GM12878 (cell line): ENCODE measurements at regions not wholly inside any gene's neighbourhood (a gene's known extent, or its start where the extent isn't known, plus 50 kb on each side); places are given as distances from the start of the nearest gene placed in this dataset.

Experiments
- ATAC-seq: fragments of 200-7000 bp; cut with Tn5 transposase; 3 replicates; pipeline ENCODE4 v1.9.1; 2020; ENCODE audit warnings: mild to moderate bottlenecking, moderate library complexity
- BruUV-seq: library from RNA; stranded (reverse); fragments of 400-500 nt; replicated peaks from 2 replicates; lab custom pipeline; 2021; lab: Mats Ljungman, UMichigan
- CTCF ChIA-PET: fragments of 300-600 bp; sonication (Branson Sonifier 250); formaldehyde crosslinking; extraction: SDS; loops from one replicate; lab custom pipeline; 2021; ENCODE audit warnings: inconsistent platforms; lab: Yijun Ruan, JAX
- POLR2A ChIA-PET: fragments of 350-600 bp; formaldehyde crosslinking; extraction: SDS; loops from one replicate; lab custom pipeline; 2021; ENCODE audit warnings: inconsistent platforms; lab: Charles Lee
- RAD21 ChIA-PET: fragments of 300-600 bp; sonication (Branson Sonifier 250); formaldehyde crosslinking; loops from one replicate; lab custom pipeline; 2023; ENCODE audit warnings: antibody characterized with exemption; ENCODE audit not compliant: unreplicated experiment; lab: Charles Lee
- SMC1A ChIA-PET: fragments of 300-600 bp; sonication (Branson Sonifier 250); formaldehyde crosslinking; loops from one replicate; lab custom pipeline; 2023; ENCODE audit not compliant: unreplicated experiment, uncharacterized antibody; lab: Charles Lee
- DNase-seq: peaks from one replicate; pipeline ENCODE4 v3.0.0-alpha.2; 2011; ENCODE audit warnings: low read depth, low spot score
- FAIRE-seq: peaks from 3 replicates; lab custom pipeline; 2011; peaks lifted over from hg19 to GRCh38; lab: Jason Lieb, UNC
- H2AFZ ChIP-seq: 2 replicates; pipeline ENCODE4 v1.6.0; 2011; ENCODE audit warnings: low read depth, low read length, control low read depth; ENCODE audit not compliant: control insufficient read depth
- H3K27ac ChIP-seq: 2 replicates; pipeline ENCODE4 v1.5.1; 2011; ENCODE audit warnings: control low read depth; ENCODE audit not compliant: control insufficient read depth, insufficient read depth
- H3K27me3 ChIP-seq, 2 experiments: replicated peaks in 1 of 2; 2 replicates each; pipeline versions ENCODE4 v1.6.0 to v1.6.1; 2011; ENCODE audit warnings: low read length in 1 of 2; ENCODE audit not compliant: control insufficient read depth in 2 of 2, insufficient read depth in 2 of 2
- H3K36me3 ChIP-seq, 2 experiments: 2 replicates each; pipeline ENCODE4 v1.5.1; 2011; ENCODE audit warnings: low read length in 1 of 2; ENCODE audit not compliant: control insufficient read depth in 2 of 2, insufficient read depth in 2 of 2
- H3K4me1 ChIP-seq: 2 replicates; pipeline ENCODE4 v1.6.1; 2011; ENCODE audit warnings: mild to moderate bottlenecking, low read length, moderate library complexity, mixed read lengths; ENCODE audit not compliant: control insufficient read depth, insufficient read depth
- H3K4me2 ChIP-seq: 2 replicates; pipeline ENCODE4 v1.6.0; 2011; ENCODE audit warnings: control low read depth; ENCODE audit not compliant: control insufficient read depth, insufficient read depth
- H3K4me3 ChIP-seq: fragments of 200-600 bp; sonication (generic); 2 replicates; pipeline ENCODE4 v1.5.1; 2016
- H3K79me2 ChIP-seq: 2 replicates; pipeline ENCODE4 v1.6.0; 2011; ENCODE audit warnings: low read length; ENCODE audit not compliant: control insufficient read depth, insufficient read depth
- H3K9ac ChIP-seq: 2 replicates; pipeline ENCODE4 v1.8.0; 2011; ENCODE audit warnings: low read length, control low read depth, mixed read lengths; ENCODE audit not compliant: control insufficient read depth, insufficient read depth
- H3K9me3 ChIP-seq: replicated peaks from 3 replicates; pipeline ENCODE4 v1.5.1; 2011; ENCODE audit warnings: mild to moderate bottlenecking, low read length; ENCODE audit not compliant: control insufficient read depth, insufficient read depth
- H4K20me1 ChIP-seq: 2 replicates; pipeline ENCODE4 v1.6.0; 2011; ENCODE audit not compliant: control insufficient read depth, insufficient read depth
- ATF3 ChIP-seq: IDR thresholded peaks from 2 replicates; pipeline ENCODE4 v1.6.1; 2011; ENCODE audit warnings: low read depth, mild to moderate bottlenecking, low read length, moderate library complexity, borderline replicate concordance; ENCODE audit errors: extremely low read depth
- JUNB ChIP-seq: IDR thresholded peaks from 2 replicates; pipeline ENCODE4 v1.6.1; 2016; ENCODE audit warnings: antibody characterized with exemption, mild to moderate bottlenecking
- MYB ChIP-seq: fragments of 150-350 bp; IDR thresholded peaks from 2 replicates; pipeline ENCODE4 v1.6.1; 2014; ENCODE audit warnings: mild to moderate bottlenecking, low read depth, low read length, borderline replicate concordance
- POLR2AphosphoS2 ChIP-seq: IDR thresholded peaks from 2 replicates; pipeline ENCODE4 v1.6.1; 2011; ENCODE audit warnings: low read depth, mild to moderate bottlenecking, low read length, improper control_type of control experiment, moderate library complexity
- SRF ChIP-seq, 2 experiments: IDR thresholded peaks; 2 replicates each; pipeline ENCODE4 v1.6.1; 2011; ENCODE audit warnings: low read depth in 2 of 2, low read length in 2 of 2, mild to moderate bottlenecking in 1 of 2, moderate library complexity in 1 of 2
- USF1 ChIP-seq: IDR thresholded peaks from 2 replicates; pipeline ENCODE4 v1.6.1; 2011; ENCODE audit warnings: borderline replicate concordance, low read depth, mild to moderate bottlenecking, moderate library complexity, mixed read lengths, low read length; ENCODE audit not compliant: insufficient read depth; ENCODE audit errors: extremely low read length
- ZBED1 ChIP-seq: IDR thresholded peaks from 2 replicates; pipeline ENCODE4 v1.6.1; 2016; ENCODE audit warnings: borderline replicate concordance
- WGBS: methylation state at CpG from one replicate; pipeline ENCODE4 v1.1.6; 2016; ENCODE audit warnings: low lambda C conversion rate; ENCODE audit not compliant: insufficient replicate concordance, insufficient coverage; ENCODE audit errors: missing lambda C conversion rate; 5-methylcytosine and 5-hydroxymethylcytosine counted together
- in situ Hi-C: fragments of 300-500 bp; cut with MboI; formaldehyde crosslinking; loops from 9 replicates; pipeline ENCODE4 v1.14.3; 2018; ENCODE audit warnings: mixed read lengths
- intact Hi-C: fragments of 100-400 bp; cut with micrococcal nuclease; formaldehyde crosslinking; loops from one replicate; pipeline ENCODE4 v1.14.2; 2022; ENCODE audit not compliant: unreplicated experiment

- Histone ChIP-seq H3K36me3 (no peaks in the 10 kb centered on the region), H2AFZ (no peak overlapping the region), H3K27me3 (no peaks in the 10 kb centered on the region), H3K4me2 (no peak overlapping the region), H3K4me3 (no peak overlapping the region), H3K9me3 (no peaks in the 10 kb centered on the region), H3K9ac (no peak overlapping the region), H4K20me1 (no peaks in the 10 kb centered on the region), H3K4me1 (no peaks in the 10 kb centered on the region), H3K79me2 (no peaks in the 10 kb centered on the region), H3K27ac (no peak overlapping the region)
- no peak for ATAC-seq
- POLR2A ChIA-PET = no interaction called here
- no peak for TF ChIP-seq JUNB
- no peak for TF ChIP-seq USF1
- TF ChIP-seq MYB = no peak
- TF ChIP-seq POLR2AphosphoS2 = no peak
- no peak for TF ChIP-seq SRF (IDR thresholded peaks at IDR 0.05; ENCODE audit: low read depth in 2 of 2, low read length in 2 of 2)
- no peak for TF ChIP-seq ATF3
- TF ChIP-seq ZBED1 = no peak
- no TSS peak for BruUV-seq
- WGBS = 0% methylated on average over 4 of the region's 4 CpGs
- CTCF ChIA-PET = interaction anchor here (0.7 to 4.5 kb wide), 6 partner anchors 8 to 609 kb away, joined by 3 to 46 read pairs (median 3); no protein-coding TSS in a partner anchor
- RAD21 ChIA-PET = no interaction called here
- in situ Hi-C loops (no loop called here), intact Hi-C loops (no loop called here)
- SMC1A ChIA-PET = interaction anchor here (1.1 to 3.8 kb wide), 2 partner anchors 9 to 611 kb away, joined by 3 to 11 read pairs; no protein-coding TSS in a partner anchor
- no peak for DNase-seq
- FAIRE-seq = no peak
Measured at GRCh38 chr9:71250581-71250980, 129.2 kb upstream of the TRPM3 start.
